HepG2 (cell line): ENCODE measurements at regions not wholly inside any gene's neighbourhood (a gene's known extent, or its start where the extent isn't known, plus 50 kb on each side); places are given as distances from the start of the nearest gene placed in this dataset.

Experiments used
- ARNT ChIP-seq: fragments of 450-650 bp; IDR thresholded peaks from 2 replicates; pipeline ENCODE4 v1.6.1; 2017
- FOXA1 ChIP-seq, 2 experiments: fragments of 450-650 bp in 1 of 2; sonication (generic) in 1 of 2; formaldehyde crosslinking in 1 of 2; IDR thresholded peaks; 2 replicates each; pipeline versions ENCODE4 v1.4.0 to v1.6.1; 2016 to 2020; ENCODE audit warnings: missing genetic modification reagents in 1 of 2
- HNRNPUL1 ChIP-seq: fragments of 200-400 bp; formaldehyde crosslinking; IDR thresholded peaks from 2 replicates; pipeline ENCODE4 v1.6.1; 2017; ENCODE audit warnings: low read depth, mild to moderate bottlenecking, low read length, moderate library complexity
- MAFG ChIP-seq: sonication (generic); formaldehyde crosslinking; IDR thresholded peaks from 2 replicates; pipeline ENCODE4 v1.5.1; 2020; ENCODE audit warnings: mild to moderate bottlenecking, missing genetic modification reagents
- MYNN ChIP-seq: sonication (generic); formaldehyde crosslinking; IDR thresholded peaks from 2 replicates; pipeline ENCODE4 v1.4.0; 2020; ENCODE audit warnings: mild to moderate bottlenecking, low read depth, missing genetic modification reagents
- NFATC3 ChIP-seq: sonication (generic); formaldehyde crosslinking; IDR thresholded peaks from 2 replicates; pipeline ENCODE4 v1.5.1; 2020; ENCODE audit warnings: mild to moderate bottlenecking, missing genetic modification reagents
- POGZ ChIP-seq: sonication (generic); formaldehyde crosslinking; IDR thresholded peaks from 2 replicates; pipeline ENCODE4 v1.4.0; 2020; ENCODE audit warnings: mild to moderate bottlenecking, missing genetic modification reagents
- RAD21 ChIP-seq: fragments of 450-650 bp; formaldehyde crosslinking; IDR thresholded peaks from 2 replicates; pipeline ENCODE4 v1.5.0; 2020; ENCODE audit warnings: mild to moderate bottlenecking
- SP1 ChIP-seq, 2 experiments: fragments of 450-650 bp in 1 of 2; sonication (generic) in 1 of 2; formaldehyde crosslinking in 1 of 2; IDR thresholded peaks; 2 replicates each; pipeline versions ENCODE4 v1.4.0 to v1.6.1; 2016 to 2020; ENCODE audit warnings: missing genetic modification reagents in 1 of 2
- ZNF335 ChIP-seq: sonication (generic); formaldehyde crosslinking; IDR thresholded peaks from 2 replicates; pipeline ENCODE4 v1.4.0; 2020; ENCODE audit warnings: missing genetic modification reagents
- TF ChIP-seq, protein P1 (sequence below): sonication (generic); formaldehyde crosslinking; IDR thresholded peaks from 2 replicates; pipeline ENCODE4 v1.8.1; 2023; ENCODE audit warnings: mild to moderate bottlenecking, missing genetic modification reagents, borderline replicate concordance
- TF ChIP-seq, protein P2 (sequence below): sonication (generic); formaldehyde crosslinking; IDR thresholded peaks from 2 replicates; pipeline ENCODE4 v1.5.0; 2020; ENCODE audit warnings: mild to moderate bottlenecking, missing genetic modification reagents, moderate library complexity

DNA sequence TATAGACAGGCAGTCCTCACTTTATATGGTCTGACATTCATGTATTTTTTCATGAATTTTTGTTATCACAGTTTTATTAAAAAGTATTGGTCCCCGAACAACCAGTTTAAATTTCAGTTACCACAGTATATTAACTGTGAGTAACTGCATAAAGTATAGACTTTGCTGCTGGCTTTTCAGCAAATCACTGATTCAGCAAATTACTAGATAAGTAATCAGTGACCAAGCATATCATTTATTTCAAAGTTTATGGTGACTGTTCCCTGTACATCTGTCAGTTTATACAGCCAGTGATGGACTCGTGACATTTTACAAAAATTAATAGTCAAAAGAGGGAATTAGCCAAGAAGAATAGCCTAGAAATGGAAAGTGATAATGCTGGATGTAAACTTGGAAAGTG is 266.7 kb upstream of the CHRM2 start:
- TF ChIP-seq POGZ (CRISPR knock-in tag) = no peak
- TF ChIP-seq, protein P1, sequence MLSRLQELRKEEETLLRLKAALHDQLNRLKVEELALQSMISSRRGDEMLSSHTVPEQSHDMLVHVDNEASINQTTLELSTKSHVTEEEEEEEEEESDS (CRISPR knock-in tag) = no peak
- TF ChIP-seq, protein P2, sequence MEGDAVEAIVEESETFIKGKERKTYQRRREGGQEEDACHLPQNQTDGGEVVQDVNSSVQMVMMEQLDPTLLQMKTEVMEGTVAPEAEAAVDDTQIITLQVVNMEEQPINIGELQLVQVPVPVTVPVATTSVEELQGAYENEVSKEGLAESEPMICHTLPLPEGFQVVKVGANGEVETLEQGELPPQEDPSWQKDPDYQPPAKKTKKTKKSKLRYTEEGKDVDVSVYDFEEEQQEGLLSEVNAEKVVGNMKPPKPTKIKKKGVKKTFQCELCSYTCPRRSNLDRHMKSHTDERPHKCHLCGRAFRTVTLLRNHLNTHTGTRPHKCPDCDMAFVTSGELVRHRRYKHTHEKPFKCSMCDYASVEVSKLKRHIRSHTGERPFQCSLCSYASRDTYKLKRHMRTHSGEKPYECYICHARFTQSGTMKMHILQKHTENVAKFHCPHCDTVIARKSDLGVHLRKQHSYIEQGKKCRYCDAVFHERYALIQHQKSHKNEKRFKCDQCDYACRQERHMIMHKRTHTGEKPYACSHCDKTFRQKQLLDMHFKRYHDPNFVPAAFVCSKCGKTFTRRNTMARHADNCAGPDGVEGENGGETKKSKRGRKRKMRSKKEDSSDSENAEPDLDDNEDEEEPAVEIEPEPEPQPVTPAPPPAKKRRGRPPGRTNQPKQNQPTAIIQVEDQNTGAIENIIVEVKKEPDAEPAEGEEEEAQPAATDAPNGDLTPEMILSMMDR (CRISPR knock-in tag) = no peak
- TF ChIP-seq ARNT = no peak
- no peak for TF ChIP-seq RAD21 (CRISPR knock-in tag)
- TF ChIP-seq FOXA1 (IDR thresholded peaks at IDR 0.05) = no peak
- no peak for TF ChIP-seq FOXA1 (CRISPR knock-in tag; IDR thresholded peaks at IDR 0.05)
- no peak for TF ChIP-seq MAFG (CRISPR knock-in tag)
- TF ChIP-seq MYNN (CRISPR knock-in tag) = no peak
- no peak for TF ChIP-seq ZNF335 (CRISPR knock-in tag)
- no peak for TF ChIP-seq NFATC3 (CRISPR knock-in tag)
- TF ChIP-seq SP1 (IDR thresholded peaks at IDR 0.05) = no peak
- TF ChIP-seq SP1 (CRISPR knock-in tag; IDR thresholded peaks at IDR 0.05) = no peak
- no peak for TF ChIP-seq HNRNPUL1
